Heart left ventricle (tissue), 16 donors: ENCODE measurements at regions not wholly inside any gene's neighbourhood (a gene's known extent, or its start where the extent isn't known, plus 50 kb on each side); places are given as distances from the start of the nearest gene placed in this dataset.

Experiments
- ATAC-seq, 4 donors: fragments of 200-7000 bp; cut with Tn5 transposase; one replicate each; pipeline ENCODE4 v1.9.1; 2020 to 2022; ENCODE audit warnings: moderate library complexity in 4 of 4, mild to moderate bottlenecking in 3 of 4, moderate number of reproducible peaks in 1 of 4
- DNase-seq, 5 donors: peaks; one replicate each; pipeline ENCODE4 v3.0.0-alpha.2; 2020
- H3K27ac ChIP-seq, 12 donors: fragments of 200-600 bp; sonication (generic) in 4 of 12; one replicate each; pipeline versions ENCODE4 v1.5.0 to v1.8.0; 2016 to 2022; ENCODE audit warnings: mild to moderate bottlenecking in 2 of 12
- H3K27me3 ChIP-seq, 9 donors: fragments of 200-600 bp; sonication (generic) in 2 of 9; one replicate each; pipeline versions ENCODE4 v1.5.1 to v1.8.0; 2016 to 2022; ENCODE audit warnings: mild to moderate bottlenecking in 3 of 9
- H3K36me3 ChIP-seq, 9 donors: fragments of 200-600 bp; sonication (generic) in 2 of 9; one replicate each; pipeline versions ENCODE4 v1.5.0 to v1.8.0; 2018 to 2022; ENCODE audit warnings: mild to moderate bottlenecking in 2 of 9
- H3K4me1 ChIP-seq, 12 donors: fragments of 200-600 bp; sonication (generic) in 4 of 12; one replicate each; pipeline versions ENCODE4 v1.5.0 to v1.8.0; 2016 to 2022; ENCODE audit warnings: mild to moderate bottlenecking in 3 of 12
- H3K4me3 ChIP-seq, 12 donors: fragments of 200-600 bp; sonication (generic) in 4 of 12; one replicate each; pipeline versions ENCODE4 v1.5.0 to v1.8.0; 2017 to 2022; ENCODE audit warnings: mild to moderate bottlenecking in 9 of 12, moderate library complexity in 4 of 12
- H3K9me3 ChIP-seq, 12 donors: fragments of 200-600 bp; sonication (generic) in 4 of 12; one replicate each; pipeline versions ENCODE4 v1.5.0 to v1.8.0; 2016 to 2022; ENCODE audit warnings: mild to moderate bottlenecking in 1 of 12
- CTCF ChIP-seq, 12 donors: fragments of 200-600 bp; sonication (generic) in 4 of 12; IDR thresholded peaks; one replicate each; pipeline versions ENCODE4 v1.5.0 to v1.8.0; 2018 to 2022; ENCODE audit warnings: antibody characterized with exemption in 12 of 12, mild to moderate bottlenecking in 5 of 12
- POLR2A ChIP-seq, 2 donors: fragments of 450-650 bp; IDR thresholded peaks; one replicate each; pipeline ENCODE4 v1.6.1; 2017; ENCODE audit warnings: antibody characterized with exemption in 2 of 2, mild to moderate bottlenecking in 2 of 2, moderate library complexity in 2 of 2
- WGBS, 4 donors: extraction: QIAGEN DNeasy Blood & Tissue Kit in 2 of 4; methylation state at CpG; one replicate each; pipeline versions ENCODE4 v1.1.5 to v1.1.7; 2013 to 2018; 5-methylcytosine and 5-hydroxymethylcytosine counted together
- intact Hi-C, 10 donors: fragments of 100-400 bp; cut with DNase I; formaldehyde crosslinking; loops; one replicate each; pipeline versions ENCODE4 v1.11.1 to v1.14.2; 2022
- donor health status: ischemic (EF 13 %, LVEDD 7.1; RV severe dilation, severe dysfunction).
- donor health status: healthy with polysubstance abuse.
- donor health status: DM: no; HTN: yes; CAD: no.
- donor health status: DM: no; HTN: no; CAD: no.
- donor health status: ischemic (EF 25% LVEDD 6.9; RV normal size, moderate dysfunction).
- donor health status: ischemic (EF 25% LVEDD 5.7; RV mildly dilated, moderate dysfunction).
- donor health status: healthy.
- donor health status: DM: yes; HTN: yes; CAD: no.
- donor health status: ischemic (EF 35%, LVEDD 5.7; RV mildly dilated, moderate dysfunction).
- donor health status: nonischemic (EF 11% LVEDD 7.7; RV severe dilation, severe dysfunction).
- donor health status: DM: yes; HTN: yes; CAD: no.
- donor health status: PGD.
- donor health status: ischemic (EF 29% LVEDD 5.4; RV normal size, mild dysfunction).
- donor health status: nonischemic (EF 23%, LVEDD 6.1; RV moderate dilation, normal function).

- DNase-seq (no peak), ATAC-seq (no peak)
- Histone ChIP-seq H3K27me3 (no peaks in the 10 kb centered on the region), H3K4me1 (no peaks in the 10 kb centered on the region), H3K27ac (no peak overlapping the region), H3K9me3 (no peaks in the 10 kb centered on the region), H3K4me3 (no peak overlapping the region), H3K36me3 (no peaks in the 10 kb centered on the region)
- 78 to 92% (median 86%) methylated on average over 8 of the region's 8 CpGs for WGBS, 4 donors
- intact Hi-C loops = no loop called here
- no peak for TF ChIP-seq POLR2A (IDR thresholded peaks at IDR 0.05)
- TF ChIP-seq CTCF (IDR thresholded peaks at IDR 0.05) = no peak
Measured at GRCh38 chr12:94845110-94845509, 158.4 kb downstream of the NDUFA12 start.

GRCh38 chr12:94844452-94844851 lies 159.0 kb downstream of the NDUFA12 start:
- H3K4me1 ChIP-seq = no peaks in the 10 kb centered on the region
- no peak for ATAC-seq
- intact Hi-C loops = no loop called here

GRCh38 chr12:94841904-94842610 lies 161.4 kb downstream of the NDUFA12 start:
- Histone ChIP-seq H3K4me1 (no peaks in the 10 kb centered on the region), H3K4me3 (no peak overlapping the region), H3K9me3 (peaks cover 0 to 12% (median 0%) of the 10 kb centered on the region in 12 donors), H3K27me3 (no peaks in the 10 kb centered on the region), H3K36me3 (no peaks in the 10 kb centered on the region), H3K27ac (no peak overlapping the region)
- DNase-seq (no peak), ATAC-seq (no peak)
- 73 to 78% (median 76%) methylated on average over 5 of the region's 5 CpGs for WGBS, 4 donors
- intact Hi-C loops = no loop called here
- TF ChIP-seq POLR2A (IDR thresholded peaks at IDR 0.05) (no peak), CTCF (IDR thresholded peaks at IDR 0.05) (no peak)

More at GRCh38 chr12:94844452-94844851, 159.0 kb downstream of the NDUFA12 start:
- Histone ChIP-seq H3K27me3 (no peaks in the 10 kb centered on the region), H3K9me3 (no peaks in the 10 kb centered on the region), H3K4me3 (no peak overlapping the region), H3K36me3 (no peaks in the 10 kb centered on the region), H3K27ac (no peak overlapping the region)
- 93 to 98% (median 97%) methylated on average over 3 of the region's 3 CpGs for WGBS, 4 donors
- no peak for TF ChIP-seq CTCF (IDR thresholded peaks at IDR 0.05)
- no peak for TF ChIP-seq POLR2A (IDR thresholded peaks at IDR 0.05)
- DNase-seq = no peak

- 26 to 70% (median 45%) methylated on average over 2 to 3 of the region's 3 CpGs for WGBS, 4 donors
Measured at GRCh38 chr12:94841177-94841576, 162.3 kb downstream of the NDUFA12 start.

More at GRCh38 chr12:94841177-94841576, 162.3 kb downstream of the NDUFA12 start:
- Histone ChIP-seq H3K36me3 (no peaks in the 10 kb centered on the region), H3K27ac (no peak overlapping the region), H3K4me1 (no peaks in the 10 kb centered on the region), H3K9me3 (peaks cover 0 to 15% (median 0%) of the 10 kb centered on the region in 12 donors), H3K27me3 (no peaks in the 10 kb centered on the region), H3K4me3 (no peak overlapping the region)
- DNase-seq (no peak), ATAC-seq (no peak)
- intact Hi-C loops = no loop called here
- TF ChIP-seq CTCF (IDR thresholded peaks at IDR 0.05) (no peak), POLR2A (IDR thresholded peaks at IDR 0.05) (no peak)
